HL-60 (cell line): ENCODE measurements at regions not wholly inside any gene's neighbourhood (a gene's known extent, or its start where the extent isn't known, plus 50 kb on each side); places are given as distances from the start of the nearest gene placed in this dataset.

Experiments
- DNase-seq, 2 experiments: peaks; one replicate each; pipeline ENCODE4 v3.0.0-alpha.2; 2010 to 2020; ENCODE audit warnings: low read depth in 1 of 2, low spot score in 1 of 2
- H3K27ac ChIP-seq: fragments of 250-450 bp; sonication (Bioruptor Pico); replicated peaks from 2 replicates; pipeline ENCODE4 v1.5.1; 2020; ENCODE audit warnings: mild to moderate bottlenecking, moderate library complexity
- H3K27me3 ChIP-seq: fragments of 250-450 bp; sonication (Bioruptor Pico); 2 replicates; pipeline ENCODE4 v1.5.1; 2021; ENCODE audit warnings: mild to moderate bottlenecking, moderate library complexity; ENCODE audit not compliant: insufficient read depth, poor library complexity, severe bottlenecking
- H3K4me3 ChIP-seq: replicated peaks from 2 replicates; pipeline ENCODE4 v1.5.1; 2011; ENCODE audit warnings: mild to moderate bottlenecking, control low read depth, low read length; ENCODE audit not compliant: insufficient read depth
- CTCF ChIP-seq: IDR thresholded peaks from one replicate; pipeline ENCODE4 v1.5.1; 2011; ENCODE audit warnings: low read length, control low read depth, inconsistent platforms; ENCODE audit not compliant: insufficient read depth
- GABPA ChIP-seq: IDR thresholded peaks from 2 replicates; pipeline ENCODE4 v1.6.1; 2012; ENCODE audit warnings: low read depth
- POLR2AphosphoS5 ChIP-seq: IDR thresholded peaks from 2 replicates; pipeline ENCODE4 v1.6.1; 2012; ENCODE audit warnings: low read depth
- REST ChIP-seq: IDR thresholded peaks from 2 replicates; pipeline ENCODE4 v1.6.1; 2012; ENCODE audit warnings: low read depth; ENCODE audit not compliant: insufficient replicate concordance
- SPI1 ChIP-seq: IDR thresholded peaks from 2 replicates; pipeline ENCODE4 v1.6.1; 2012; ENCODE audit warnings: low read depth, mild to moderate bottlenecking, borderline replicate concordance

- TF ChIP-seq POLR2AphosphoS5: no peak
- no peak for TF ChIP-seq GABPA
- TF ChIP-seq CTCF: no peak
- TF ChIP-seq SPI1: no peak
- no peak for TF ChIP-seq REST
Measured at GRCh38 chr2:156116113-156116512, 216.4 kb downstream of the NR4A2 start.

GRCh38 chr2:156115338-156115737 lies 217.2 kb downstream of the NR4A2 start:
- Histone ChIP-seq H3K27ac (no peak overlapping the region), H3K4me3 (no peak overlapping the region), H3K27me3 (no peaks in the 10 kb centered on the region)
- DNase-seq: no peak
- TF ChIP-seq SPI1 (no peak), REST (no peak), POLR2AphosphoS5 (no peak), GABPA (no peak), CTCF (no peak)

More at GRCh38 chr2:156116113-156116512, 216.4 kb downstream of the NR4A2 start:
- Histone ChIP-seq H3K4me3 (no peak overlapping the region), H3K27me3 (no peaks in the 10 kb centered on the region), H3K27ac (no peak overlapping the region)
- DNase-seq: no peak

GRCh38 chr2:156112323-156112722 lies 220.2 kb downstream of the NR4A2 start:
- no peak for TF ChIP-seq CTCF
- no peak for TF ChIP-seq SPI1
- no peak for TF ChIP-seq REST
- no peak overlapping the region for H3K4me3 ChIP-seq

More at GRCh38 chr2:156112323-156112722, 220.2 kb downstream of the NR4A2 start:
- H3K27ac ChIP-seq: no peak overlapping the region
- no peaks in the 10 kb centered on the region for H3K27me3 ChIP-seq
- DNase-seq: no peak
